ENCODE measurements at regions not wholly inside any gene's neighbourhood (a gene's known extent, or its start where the extent isn't known, plus 50 kb on each side); places are given as distances from the start of the nearest gene placed in this dataset.

DNA sequence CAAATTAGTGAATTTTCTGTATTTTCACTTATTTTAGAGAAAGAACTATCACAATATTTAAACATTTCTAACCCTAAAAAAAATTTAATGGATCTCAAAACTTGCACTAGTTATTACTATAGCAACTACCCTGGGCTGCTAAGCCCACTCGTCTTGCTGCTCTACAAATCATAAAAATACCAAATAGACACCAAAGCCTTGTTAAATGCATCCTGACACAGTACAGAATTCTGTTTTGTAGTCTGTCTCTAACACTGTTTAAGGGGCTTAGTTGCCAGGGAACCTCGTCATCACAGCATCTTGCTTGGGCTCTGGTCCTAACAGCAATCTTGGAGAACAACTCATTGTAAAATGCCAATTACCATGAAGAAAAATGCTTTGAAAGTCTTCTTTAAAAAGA is 56.9 kb upstream of the MBOAT1 start:
- TF ChIP-seq, protein P1, sequence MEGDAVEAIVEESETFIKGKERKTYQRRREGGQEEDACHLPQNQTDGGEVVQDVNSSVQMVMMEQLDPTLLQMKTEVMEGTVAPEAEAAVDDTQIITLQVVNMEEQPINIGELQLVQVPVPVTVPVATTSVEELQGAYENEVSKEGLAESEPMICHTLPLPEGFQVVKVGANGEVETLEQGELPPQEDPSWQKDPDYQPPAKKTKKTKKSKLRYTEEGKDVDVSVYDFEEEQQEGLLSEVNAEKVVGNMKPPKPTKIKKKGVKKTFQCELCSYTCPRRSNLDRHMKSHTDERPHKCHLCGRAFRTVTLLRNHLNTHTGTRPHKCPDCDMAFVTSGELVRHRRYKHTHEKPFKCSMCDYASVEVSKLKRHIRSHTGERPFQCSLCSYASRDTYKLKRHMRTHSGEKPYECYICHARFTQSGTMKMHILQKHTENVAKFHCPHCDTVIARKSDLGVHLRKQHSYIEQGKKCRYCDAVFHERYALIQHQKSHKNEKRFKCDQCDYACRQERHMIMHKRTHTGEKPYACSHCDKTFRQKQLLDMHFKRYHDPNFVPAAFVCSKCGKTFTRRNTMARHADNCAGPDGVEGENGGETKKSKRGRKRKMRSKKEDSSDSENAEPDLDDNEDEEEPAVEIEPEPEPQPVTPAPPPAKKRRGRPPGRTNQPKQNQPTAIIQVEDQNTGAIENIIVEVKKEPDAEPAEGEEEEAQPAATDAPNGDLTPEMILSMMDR (IDR thresholded peaks at IDR 0.05): no peak
- TF ChIP-seq POLR2AphosphoS5 (IDR thresholded peaks at IDR 0.05): no peak
- TF ChIP-seq POLR2A (IDR thresholded peaks at IDR 0.05; ENCODE audit: low read depth): no peak

Measured in esophagus muscularis mucosa (tissue), 3 donors.